Psoas muscle (tissue), 7 donors: ENCODE measurements at regions not wholly inside any gene's neighbourhood (a gene's known extent, or its start where the extent isn't known, plus 50 kb on each side); places are given as distances from the start of the nearest gene placed in this dataset.

Source experiments
- ATAC-seq, 4 donors: fragments of 200-7000 bp; cut with Tn5 transposase; one replicate each; pipeline ENCODE4 v1.9.1; 2020; ENCODE audit warnings: moderate library complexity in 3 of 4, mild to moderate bottlenecking in 2 of 4
- DNase-seq, 2 donors: peaks; one replicate each; pipeline ENCODE4 v3.0.0-alpha.2; 2020
- H3K27ac ChIP-seq: fragments of 200-600 bp; one replicate; pipeline ENCODE4 v1.8.0; 2022
- H3K27me3 ChIP-seq, 3 donors: fragments of 200-600 bp in 1 of 3; one replicate each; pipeline versions ENCODE4 v1.6.1 to v1.8.0; 2013 to 2022; ENCODE audit warnings: low read length in 2 of 3, mild to moderate bottlenecking in 2 of 3, moderate library complexity in 1 of 3; ENCODE audit not compliant: insufficient read depth in 3 of 3
- H3K36me3 ChIP-seq, 2 donors: fragments of 200-600 bp in 1 of 2; one replicate each; pipeline versions ENCODE4 v1.6.1 to v1.8.0; 2013 to 2022; ENCODE audit warnings: low read depth in 1 of 2, mild to moderate bottlenecking in 1 of 2, moderate library complexity in 1 of 2; ENCODE audit not compliant: insufficient read depth in 1 of 2
- H3K4me1 ChIP-seq: fragments of 200-600 bp; one replicate; pipeline ENCODE4 v1.8.0; 2022
- H3K4me3 ChIP-seq: fragments of 200-600 bp; one replicate; pipeline ENCODE4 v1.8.0; 2022; ENCODE audit warnings: mild to moderate bottlenecking
- H3K9me3 ChIP-seq: fragments of 200-600 bp; one replicate; pipeline ENCODE4 v1.8.0; 2022
- CTCF ChIP-seq: fragments of 200-600 bp; IDR thresholded peaks from one replicate; pipeline ENCODE4 v1.8.0; 2022; ENCODE audit warnings: antibody characterized with exemption
- WGBS, 3 donors: extraction: QIAGEN DNeasy Blood & Tissue Kit; methylation state at CpG; one replicate each; pipeline versions ENCODE4 v1.1.6 to v1.1.7; 2013; 5-methylcytosine and 5-hydroxymethylcytosine counted together
- intact Hi-C, 2 donors: fragments of 100-400 bp; cut with DNase I; formaldehyde crosslinking; loops; one replicate each; pipeline versions ENCODE4 v1.11.0 to v1.14.2; 2022
- donor health status: healthy with polysubstance abuse.
- donor health status: DM: no; HTN: no; CAD: no; lungs with moderate emphysema.
- donor health status: Bipolar disorder and iron deficiency.
- donor health status: healthy.
- donor health status: DM: yes; HTN: yes; CAD: no.
- donor health status: DM: no; HTN: no; CAD: no.
- donor health status: DM: yes; HTN: yes; CAD: no.

- no peak overlapping the region for H3K4me3 ChIP-seq
- peaks cover 0 to 3% (median 0%) of the 10 kb centered on the region in 3 donors for H3K27me3 ChIP-seq
- ATAC-seq = no peak
- H3K36me3 ChIP-seq = no peaks in the 10 kb centered on the region
- WGBS, 3 donors = 93 to 96% (median 95%) methylated on average over 13 of the region's 13 CpGs
- no peak for DNase-seq
- no peaks in the 10 kb centered on the region for H3K9me3 ChIP-seq
- H3K4me1 ChIP-seq = no peaks in the 10 kb centered on the region
- intact Hi-C loops = no loop called here
- no peak for TF ChIP-seq CTCF
- no peak overlapping the region for H3K27ac ChIP-seq
Observed at GRCh38 chr2:238502088-238502810, 75.5 kb downstream of the ASB1 start.

GRCh38 chr2:238502956-238503791 lies 76.4 kb downstream of the ASB1 start:
- ATAC-seq = no peak
- Histone ChIP-seq H3K4me3 (no peak overlapping the region), H3K4me1 (no peaks in the 10 kb centered on the region), H3K36me3 (no peaks in the 10 kb centered on the region), H3K9me3 (no peaks in the 10 kb centered on the region), H3K27ac (no peak overlapping the region), H3K27me3 (peaks cover 0 to 3% (median 0%) of the 10 kb centered on the region in 3 donors)
- WGBS, 3 donors = 92 to 96% (median 93%) methylated on average over 23 of the region's 23 CpGs
- TF ChIP-seq CTCF = no peak
- DNase-seq = no peak
- intact Hi-C loops = no loop called here

GRCh38 chr2:238504181-238504931 lies 77.6 kb downstream of the ASB1 start:
- DNase-seq (no peak), ATAC-seq (no peak)
- peaks cover 0 to 3% (median 0%) of the 10 kb centered on the region in 3 donors for H3K27me3 ChIP-seq
- intact Hi-C loops = no loop called here
- TF ChIP-seq CTCF = no peak
- WGBS, 3 donors = 52 to 60% (median 59%) methylated on average over 26 of the region's 26 CpGs
- no peak overlapping the region for H3K4me3 ChIP-seq
- no peaks in the 10 kb centered on the region for H3K9me3 ChIP-seq
- no peak overlapping the region for H3K27ac ChIP-seq
- no peaks in the 10 kb centered on the region for H3K36me3 ChIP-seq
- no peaks in the 10 kb centered on the region for H3K4me1 ChIP-seq

- H3K4me1 ChIP-seq = no peaks in the 10 kb centered on the region
- peaks cover 0 to 3% (median 0%) of the 10 kb centered on the region in 3 donors for H3K27me3 ChIP-seq
- ATAC-seq (no peak), DNase-seq (no peak)
- 87 to 90% (median 89%) methylated on average over 16 of the region's 16 CpGs for WGBS, 3 donors
- no peak for TF ChIP-seq CTCF
- H3K4me3 ChIP-seq = no peak overlapping the region
- H3K9me3 ChIP-seq = no peaks in the 10 kb centered on the region
- intact Hi-C loops = no loop called here
- H3K27ac ChIP-seq = no peak overlapping the region
- H3K36me3 ChIP-seq = no peaks in the 10 kb centered on the region
Observed at GRCh38 chr2:238505119-238505891, 78.6 kb downstream of the ASB1 start.
